NT2/D1 (cell line): ENCODE measurements at regions not wholly inside any gene's neighbourhood (a gene's known extent, or its start where the extent isn't known, plus 50 kb on each side); places are given as distances from the start of the nearest gene placed in this dataset.

Experiments
- SUZ12 ChIP-seq: IDR thresholded peaks from 2 replicates; pipeline ENCODE4 v1.6.1; 2011; ENCODE audit not compliant: insufficient read length, insufficient read depth; ENCODE audit errors: extremely low read depth
- YY1 ChIP-seq: IDR thresholded peaks from 2 replicates; pipeline ENCODE4 v1.6.1; 2011; ENCODE audit not compliant: insufficient read length, insufficient read depth
- ZNF274 ChIP-seq: IDR thresholded peaks from 2 replicates; pipeline ENCODE4 v1.6.1; 2011; ENCODE audit warnings: mild to moderate bottlenecking, low read depth, low read length

DNA sequence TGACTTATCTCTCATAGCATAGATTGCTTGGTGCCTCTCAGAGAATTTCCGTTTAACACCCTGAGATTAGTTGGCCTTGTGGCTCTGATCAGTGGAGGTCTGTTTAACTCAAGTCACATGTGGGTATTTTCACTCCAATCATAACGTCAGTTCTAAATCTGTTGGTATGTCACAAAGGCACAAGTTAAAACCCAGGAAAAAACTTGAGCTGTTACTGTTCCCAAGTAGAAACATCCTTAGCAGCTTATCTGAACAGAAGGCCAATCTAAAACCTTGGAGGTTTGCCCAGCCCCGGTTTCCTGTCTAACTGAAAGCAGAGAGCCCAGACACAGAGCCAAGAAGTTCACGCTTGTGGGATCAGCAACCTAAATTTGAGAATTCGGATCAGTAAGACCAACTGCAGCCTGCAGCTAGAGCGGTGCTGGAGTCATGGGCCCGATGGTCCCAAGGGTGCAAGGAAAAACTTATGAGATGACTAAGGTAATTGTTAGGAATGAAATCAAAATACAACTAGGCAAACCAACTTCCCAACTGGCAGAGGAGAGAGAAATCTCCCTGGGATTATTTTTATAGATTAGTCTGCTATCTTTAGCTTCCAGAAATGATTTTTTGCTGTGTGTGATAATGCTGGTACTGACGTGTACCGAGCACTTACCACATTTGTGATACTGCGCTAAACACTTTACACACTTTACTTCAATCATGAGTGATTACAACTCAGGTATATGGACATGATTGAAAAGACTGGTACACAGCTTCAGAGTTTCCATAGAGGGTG is 90.2 kb upstream of the C1orf21 start:
- TF ChIP-seq ZNF274 (no peak), YY1 (no peak), SUZ12 (no peak)
